ENCODE measurements at regions not wholly inside any gene's neighbourhood (a gene's known extent, or its start where the extent isn't known, plus 50 kb on each side); places are given as distances from the start of the nearest gene placed in this dataset.

- DNase-seq (ENCODE audit: low read depth, low spot score): no peak
Measured at GRCh38 chr13:105796081-105796480, 739.4 kb downstream of the EFNB2 start.

DNA sequence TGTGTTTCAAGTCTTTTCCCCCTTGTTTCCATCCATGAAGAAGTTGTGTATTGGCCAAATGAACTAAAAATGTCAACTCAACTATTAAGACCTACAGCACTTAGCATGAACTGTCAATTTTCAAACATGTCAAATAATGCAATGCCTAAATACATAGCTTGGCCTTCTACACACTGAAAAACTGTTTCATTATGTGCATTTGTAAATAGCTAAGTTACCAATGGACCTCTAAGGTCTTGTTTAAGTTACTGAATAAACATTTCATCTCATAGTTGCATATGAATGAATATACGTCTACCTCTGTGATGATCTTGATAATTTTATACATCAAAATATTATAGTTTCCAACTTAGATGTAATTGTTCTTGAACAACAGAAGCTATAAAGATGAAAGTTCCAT is 744.5 kb downstream of the EFNB2 start:
- no peak for DNase-seq (ENCODE audit: low read depth, low spot score)

- no peak for DNase-seq (ENCODE audit: low read depth, low spot score)
Measured at GRCh38 chr13:105788530-105788929, 746.9 kb downstream of the EFNB2 start.

DNA sequence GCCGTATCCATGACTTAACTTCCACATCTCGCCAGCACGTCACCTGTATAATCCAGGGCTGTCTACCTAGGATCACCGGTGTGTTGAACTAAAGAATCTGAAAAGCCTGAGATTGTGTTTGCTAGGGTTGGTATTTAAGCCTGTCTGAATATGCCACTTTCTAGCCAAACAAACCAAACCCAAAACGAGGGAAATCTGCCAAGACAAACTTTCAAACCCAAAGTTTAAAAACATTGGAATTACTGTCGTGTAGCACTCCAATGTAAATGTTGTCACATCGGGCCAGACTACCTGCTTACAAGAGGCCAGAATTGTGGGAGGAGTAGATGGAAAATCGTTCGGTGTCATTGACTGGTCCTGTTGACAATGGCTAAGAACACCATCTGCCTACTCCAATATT is 747.8 kb downstream of the EFNB2 start:
- no peak for DNase-seq (ENCODE audit: low read depth, low spot score)

DNA sequence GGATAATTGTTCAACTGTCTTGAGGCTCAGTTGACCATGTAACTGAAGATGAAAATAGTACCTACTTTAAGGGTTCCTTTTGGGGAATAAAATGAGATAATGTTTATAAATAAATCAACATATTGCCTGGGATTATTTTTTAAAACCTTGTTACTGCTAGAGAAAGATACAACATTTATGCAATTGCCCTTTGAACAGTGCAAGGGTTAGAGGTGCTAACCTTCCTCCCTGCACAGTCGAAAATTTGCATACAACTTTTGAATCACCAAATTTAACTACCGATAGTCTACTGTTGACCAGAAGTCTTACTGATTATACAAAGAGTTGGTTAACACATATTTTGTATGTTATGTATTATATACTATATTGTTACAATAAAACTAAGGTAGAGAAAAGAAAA is 750.0 kb downstream of the EFNB2 start:
- no peak for DNase-seq (ENCODE audit: low read depth, low spot score)

DNA sequence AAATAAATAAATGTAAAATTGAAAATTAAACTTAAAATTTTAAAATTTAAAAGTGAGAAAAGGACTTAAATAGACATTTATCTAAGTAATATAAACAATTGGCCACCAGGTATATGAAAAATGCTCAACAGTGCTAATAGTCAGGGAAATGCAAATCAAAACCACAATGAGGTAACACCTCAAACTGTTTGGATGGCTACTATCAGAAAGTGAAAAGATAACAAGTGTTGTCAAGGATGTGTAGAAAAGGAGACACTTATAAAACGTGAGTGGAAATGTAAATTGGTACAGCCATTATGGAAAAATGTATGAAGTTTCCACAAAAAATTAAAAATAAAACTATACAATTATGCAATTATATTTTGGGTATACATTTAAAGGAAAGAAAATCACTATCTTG is 752.2 kb downstream of the EFNB2 start:
- DNase-seq (ENCODE audit: low read depth, low spot score): no peak

DNA sequence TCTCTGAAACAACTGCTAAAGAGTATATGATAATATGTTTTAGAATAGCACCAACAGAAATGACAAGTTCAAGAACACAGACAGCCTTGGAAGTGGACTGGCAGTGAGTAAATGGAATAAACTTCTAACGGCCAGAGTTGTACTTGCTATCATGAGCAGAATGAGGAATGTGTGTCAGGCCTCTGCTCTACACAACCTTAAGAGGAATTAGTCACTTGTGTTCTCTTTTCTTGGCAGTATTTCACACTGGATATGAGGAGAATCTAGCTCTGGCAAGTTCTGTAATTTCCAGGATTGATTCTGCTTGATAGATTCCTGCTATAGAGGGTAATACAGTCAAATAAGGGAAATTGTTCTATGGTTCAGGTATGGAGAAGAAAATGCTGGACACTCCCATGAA is 757.3 kb downstream of the EFNB2 start:
- DNase-seq (ENCODE audit: low read depth, low spot score): no peak

DNA sequence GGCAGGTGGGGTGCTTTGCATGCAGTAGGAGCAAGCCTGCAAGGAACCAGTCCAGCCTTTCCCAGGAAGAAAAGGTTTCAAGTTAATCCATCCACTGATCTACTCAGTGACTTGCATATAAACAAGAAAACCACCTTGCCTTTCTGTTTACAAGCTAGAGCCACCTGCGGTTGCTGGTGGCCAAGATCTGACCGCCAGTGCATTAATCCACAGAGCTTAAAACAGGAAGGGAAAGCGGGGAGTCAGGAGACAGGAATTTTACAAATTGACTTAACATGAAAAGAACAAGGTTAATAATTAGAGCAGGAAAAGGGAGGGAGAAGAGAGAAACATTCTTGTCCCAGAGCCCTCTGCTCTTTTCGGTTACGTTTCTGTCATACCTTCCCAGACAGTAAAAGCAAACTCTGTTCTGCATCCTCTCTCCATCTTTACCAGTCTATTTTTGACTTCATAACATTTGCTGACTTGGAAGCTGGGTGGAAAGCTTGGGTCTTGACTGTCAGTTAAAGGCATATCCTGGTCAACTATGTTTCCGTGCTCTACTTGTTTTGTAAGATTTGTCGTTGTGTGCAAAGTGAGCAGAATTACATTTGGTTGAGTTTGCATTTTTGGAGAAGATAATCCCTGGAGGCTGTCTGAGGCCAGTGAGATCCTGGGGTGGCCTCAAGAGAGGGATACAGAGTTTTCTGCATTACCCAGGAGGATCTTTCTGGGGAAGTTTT is 760.6 kb downstream of the EFNB2 start:
- DNase-seq (ENCODE audit: low read depth, low spot score): no peak

DNA sequence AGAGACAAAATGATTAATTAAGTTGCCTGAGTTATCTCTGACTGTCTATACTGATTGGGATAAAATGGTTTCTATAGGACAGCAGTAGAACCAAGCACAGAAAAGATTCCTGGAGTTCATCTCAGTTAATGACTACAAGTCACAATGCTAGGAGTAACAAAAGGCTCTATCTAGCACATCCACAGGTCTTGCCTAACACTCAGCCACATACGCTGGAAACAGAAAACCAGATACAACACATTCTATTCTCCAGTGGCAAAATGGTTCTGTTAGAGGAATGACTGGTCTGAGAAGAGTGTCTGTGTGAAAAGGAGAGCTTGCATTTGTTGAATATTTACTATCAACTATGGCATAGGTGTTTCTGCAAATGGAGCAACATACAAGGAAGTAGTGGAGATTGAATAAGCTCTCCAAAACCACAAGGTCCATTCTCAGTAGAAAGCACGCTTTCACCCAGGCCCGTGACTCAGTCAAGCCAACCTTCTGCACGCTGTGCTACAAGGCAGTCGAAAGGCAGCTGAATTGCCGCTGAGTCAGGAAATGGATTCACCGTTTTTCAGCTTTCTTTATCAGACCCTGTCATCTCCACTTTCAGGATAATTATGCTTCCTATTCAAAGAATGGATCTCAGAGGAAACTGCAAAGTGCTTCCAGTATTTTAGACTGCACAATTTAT is 761.5 kb downstream of the EFNB2 start:
- no peak for DNase-seq (ENCODE audit: low read depth, low spot score)

- no peak for DNase-seq (ENCODE audit: low read depth, low spot score)
Measured at GRCh38 chr13:105773241-105773640, 762.2 kb downstream of the EFNB2 start.

DNA sequence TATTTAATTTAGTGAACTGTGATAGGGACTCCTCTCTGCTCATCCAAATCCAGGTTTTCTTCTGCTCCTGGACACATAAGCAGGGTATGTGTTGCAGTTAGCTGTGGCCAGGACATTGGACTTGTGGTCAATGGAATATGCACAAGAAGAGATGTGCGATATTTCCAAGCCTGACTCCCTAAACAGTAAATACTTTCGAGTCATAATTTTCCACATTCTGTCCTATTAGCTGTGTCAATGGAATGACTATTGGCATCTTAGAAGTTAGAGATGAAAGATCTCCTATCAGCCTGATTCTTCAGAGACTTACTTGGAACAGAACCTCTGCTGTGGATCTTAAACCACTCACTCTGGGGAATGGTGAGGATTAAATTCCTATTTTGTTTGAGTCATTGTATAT is 771.0 kb downstream of the EFNB2 start:
- DNase-seq (ENCODE audit: low read depth, low spot score): no peak

DNA sequence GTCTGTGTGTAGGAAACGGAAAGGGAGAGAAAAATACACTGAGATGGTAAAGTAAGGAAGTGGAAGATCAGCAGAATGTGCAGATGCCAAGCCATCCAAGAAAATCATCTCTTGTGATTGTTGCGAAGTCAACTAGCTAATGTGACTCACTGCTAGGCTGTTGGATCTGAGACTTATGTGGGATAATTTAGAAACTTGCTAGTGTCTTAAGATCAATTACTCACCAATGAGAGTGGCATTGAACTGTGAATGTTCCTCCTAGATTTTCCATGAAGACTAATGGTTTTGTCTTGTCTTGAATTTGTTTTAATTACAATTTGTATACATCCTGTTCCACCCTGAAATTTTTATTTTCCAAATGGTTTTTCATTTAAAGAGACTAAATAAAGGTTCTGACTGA is 771.6 kb downstream of the EFNB2 start:
- no peak for DNase-seq (ENCODE audit: low read depth, low spot score)

DNA sequence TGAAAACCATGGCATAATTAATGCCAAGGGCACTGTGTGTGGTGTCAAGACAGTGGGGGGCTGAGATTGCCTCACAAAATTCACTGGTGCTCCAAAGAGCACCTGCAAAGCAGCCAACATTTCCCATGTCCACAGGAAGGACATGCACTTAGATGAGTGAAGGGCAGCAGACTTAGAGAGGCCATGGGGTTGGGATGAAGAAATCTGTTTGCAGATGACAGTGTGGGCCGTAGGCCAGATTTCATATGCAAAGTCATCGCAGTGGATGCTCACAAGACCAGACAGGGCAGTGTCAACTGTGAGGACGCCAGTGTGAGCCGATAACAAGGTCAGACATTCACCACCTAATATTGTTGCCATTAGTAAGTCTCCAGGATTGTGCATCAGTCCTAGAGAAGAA is 773.4 kb downstream of the EFNB2 start:
- DNase-seq (ENCODE audit: low read depth, low spot score): no peak

DNA sequence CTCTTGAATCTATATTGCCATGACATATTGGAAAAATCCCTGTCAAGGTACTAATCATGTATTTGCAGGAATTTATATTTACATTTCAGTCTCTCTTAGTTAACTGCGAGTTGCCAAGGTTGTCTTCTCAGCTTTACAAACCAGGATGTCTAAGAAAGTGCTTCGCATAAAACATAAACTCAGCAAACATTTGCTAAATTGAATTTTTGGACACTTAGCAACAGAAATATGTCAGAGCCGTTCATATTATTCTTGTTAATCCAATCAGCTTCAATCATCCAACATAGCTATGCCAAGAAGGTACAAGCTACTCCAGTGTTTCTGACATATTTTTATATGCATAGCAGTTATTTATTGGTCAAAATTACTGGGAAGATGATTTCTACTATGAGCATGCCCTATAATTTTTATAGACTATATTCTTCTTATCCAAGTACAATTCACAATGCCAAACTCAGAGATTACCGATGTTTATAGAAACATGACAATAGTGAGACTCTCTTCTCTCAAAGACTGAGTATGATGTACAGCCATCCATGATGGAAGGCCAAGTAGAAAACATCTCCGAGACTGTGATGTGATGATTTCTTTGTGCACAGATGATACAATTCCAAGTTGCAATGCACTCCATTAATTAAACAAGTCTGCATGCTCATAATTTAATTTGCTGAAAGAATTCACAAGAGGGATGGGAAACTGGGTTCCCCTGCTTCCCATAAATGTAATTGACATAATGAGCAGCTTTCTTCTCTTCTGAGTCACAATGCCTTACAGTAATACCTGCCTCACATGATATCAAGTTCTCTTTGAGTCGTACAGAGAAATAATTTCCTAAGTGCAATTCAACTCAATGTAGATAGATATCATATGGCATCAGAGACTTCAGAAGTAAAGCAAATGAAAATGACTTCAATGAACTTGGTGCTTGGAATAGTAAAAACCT is 776.3 kb downstream of the EFNB2 start:
- no peak for DNase-seq (ENCODE audit: low read depth, low spot score)

- no peak for DNase-seq (ENCODE audit: low read depth, low spot score)
Measured at GRCh38 chr13:105740739-105741138, 794.7 kb downstream of the EFNB2 start.

GRCh38 chr13:105737688-105738087 is 797.8 kb downstream of the EFNB2 start:
- no peak for DNase-seq (ENCODE audit: low read depth, low spot score)

- DNase-seq (ENCODE audit: low read depth, low spot score): no peak
Measured at GRCh38 chr13:105735281-105735680, 800.2 kb downstream of the EFNB2 start.

DNA sequence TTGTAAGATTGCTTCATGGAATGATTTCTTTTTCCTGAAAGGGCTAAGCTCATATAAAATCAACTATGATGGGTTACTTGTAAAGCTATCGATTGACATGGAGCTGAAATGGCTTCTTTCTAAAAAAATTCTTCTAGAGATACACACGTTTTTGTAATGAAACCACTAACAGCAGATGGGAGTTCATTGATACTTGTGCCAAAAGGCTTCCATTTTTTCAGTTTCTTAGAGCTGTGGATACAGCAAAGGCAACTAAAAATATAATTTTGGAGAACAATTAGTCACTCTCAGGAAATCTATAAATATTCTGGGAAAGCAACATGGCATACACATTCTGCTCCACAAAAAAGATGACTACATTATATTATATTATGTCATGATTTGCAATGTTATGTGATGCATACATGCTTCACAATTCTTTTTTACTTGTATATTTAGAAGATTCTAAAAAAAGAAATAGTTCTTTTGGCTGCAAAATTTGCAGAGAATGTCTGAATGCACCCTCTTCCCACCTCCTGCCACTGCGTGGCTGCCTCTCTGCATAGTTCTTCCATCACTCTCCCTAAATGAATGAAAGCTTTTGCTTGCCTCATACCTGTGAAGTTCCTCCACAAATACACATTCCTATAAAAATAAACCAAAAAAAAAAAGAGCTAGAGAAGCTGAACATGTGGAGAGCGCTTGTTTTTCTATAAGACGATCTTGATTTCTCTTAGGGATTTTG is 802.5 kb downstream of the EFNB2 start:
- DNase-seq (ENCODE audit: low read depth, low spot score): no peak

DNA sequence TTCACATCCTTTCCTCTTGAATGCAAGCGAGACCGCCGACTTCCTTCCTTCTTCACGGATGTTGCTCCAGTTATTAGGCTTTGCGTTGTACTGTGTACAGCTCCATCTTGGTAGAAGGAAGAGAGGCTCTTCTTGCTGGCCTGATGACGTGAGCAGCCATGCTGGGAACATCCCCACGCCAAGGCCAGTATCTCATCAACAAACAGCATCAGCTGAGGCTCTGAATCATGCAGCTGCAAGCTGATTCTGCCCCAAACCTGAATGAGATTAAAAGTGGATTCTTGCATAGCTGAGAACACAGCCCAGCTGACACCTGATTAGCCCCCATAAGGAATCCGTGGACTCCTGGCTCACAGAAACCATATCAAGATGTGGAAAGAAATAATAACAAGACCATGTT is 809.6 kb downstream of the EFNB2 start:
- DNase-seq (ENCODE audit: low read depth, low spot score): no peak

DNA sequence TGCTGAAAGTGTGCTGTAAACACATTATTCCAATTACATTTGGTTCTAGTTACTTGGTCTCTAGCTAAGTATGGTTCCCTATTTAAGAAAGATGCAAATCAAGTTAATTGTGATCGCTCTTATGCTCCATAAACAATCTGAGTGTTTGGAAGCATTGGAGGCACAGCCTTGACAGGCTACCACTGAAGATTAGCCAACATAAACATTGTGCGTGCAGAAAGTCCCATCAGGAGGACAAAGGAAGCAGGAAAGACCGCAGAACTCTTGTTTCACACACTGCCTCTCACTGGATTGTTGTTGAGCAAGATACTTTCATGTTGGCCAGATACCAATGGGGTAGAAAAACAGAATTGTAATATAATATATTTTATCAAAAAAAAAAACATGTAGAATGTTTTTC is 814.4 kb downstream of the EFNB2 start:
- DNase-seq (ENCODE audit: low read depth, low spot score): no peak

DNA sequence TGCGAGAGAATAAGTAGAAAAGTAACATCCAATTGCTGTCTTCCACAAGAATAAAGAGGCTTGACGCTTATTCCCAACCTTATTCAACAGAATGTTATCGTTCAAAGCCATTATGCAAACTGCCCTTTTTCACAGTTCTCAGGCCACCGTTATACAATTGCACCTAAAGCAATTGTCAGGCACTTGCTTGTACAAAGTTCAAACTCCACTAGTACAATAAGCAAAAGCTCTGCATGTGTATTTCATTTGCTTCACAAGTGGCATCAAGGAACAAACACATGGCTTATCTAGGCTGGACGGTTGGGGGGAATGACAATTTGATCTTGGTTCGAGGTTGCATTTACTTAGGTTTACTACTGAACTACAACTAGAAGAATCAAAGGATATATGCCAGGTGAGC is 815.6 kb downstream of the EFNB2 start:
- no peak for DNase-seq (ENCODE audit: low read depth, low spot score)

- no peak for DNase-seq (ENCODE audit: low read depth, low spot score)
Measured at GRCh38 chr13:105709181-105709580, 826.3 kb downstream of the EFNB2 start.

All from activated naive CD8-positive, alpha-beta T cell treated with anti-CD3 and anti-CD28 coated beads, Interleukin-2, amount 50 U/mL, for 16 hours (primary cell).